ENCODE measurements at regions not wholly inside any gene's neighbourhood (a gene's known extent, or its start where the extent isn't known, plus 50 kb on each side); places are given as distances from the start of the nearest gene placed in this dataset.

GRCh38 chr1:101366513-101367215 is 129.8 kb downstream of the S1PR1 start:
- no peak for TF ChIP-seq EZH2 (IDR thresholded peaks at IDR 0.05; ENCODE audit: borderline replicate concordance, low read depth, low read length, poor library complexity, severe bottlenecking)
- TF ChIP-seq, protein P1, sequence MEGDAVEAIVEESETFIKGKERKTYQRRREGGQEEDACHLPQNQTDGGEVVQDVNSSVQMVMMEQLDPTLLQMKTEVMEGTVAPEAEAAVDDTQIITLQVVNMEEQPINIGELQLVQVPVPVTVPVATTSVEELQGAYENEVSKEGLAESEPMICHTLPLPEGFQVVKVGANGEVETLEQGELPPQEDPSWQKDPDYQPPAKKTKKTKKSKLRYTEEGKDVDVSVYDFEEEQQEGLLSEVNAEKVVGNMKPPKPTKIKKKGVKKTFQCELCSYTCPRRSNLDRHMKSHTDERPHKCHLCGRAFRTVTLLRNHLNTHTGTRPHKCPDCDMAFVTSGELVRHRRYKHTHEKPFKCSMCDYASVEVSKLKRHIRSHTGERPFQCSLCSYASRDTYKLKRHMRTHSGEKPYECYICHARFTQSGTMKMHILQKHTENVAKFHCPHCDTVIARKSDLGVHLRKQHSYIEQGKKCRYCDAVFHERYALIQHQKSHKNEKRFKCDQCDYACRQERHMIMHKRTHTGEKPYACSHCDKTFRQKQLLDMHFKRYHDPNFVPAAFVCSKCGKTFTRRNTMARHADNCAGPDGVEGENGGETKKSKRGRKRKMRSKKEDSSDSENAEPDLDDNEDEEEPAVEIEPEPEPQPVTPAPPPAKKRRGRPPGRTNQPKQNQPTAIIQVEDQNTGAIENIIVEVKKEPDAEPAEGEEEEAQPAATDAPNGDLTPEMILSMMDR (conservative IDR thresholded peaks at IDR 0.05; ENCODE audit: low read depth, low read length): no peak
- no peak for DNase-seq (ENCODE audit: low spot score)
- BruUV-seq (replicated peaks): no TSS peak
- intact Hi-C loops (cut with micrococcal nuclease; ENCODE audit: unreplicated experiment): no loop called here
- ChIA-PET POLR2A (ENCODE audit: low non-redundant PET) (no interaction called here), CTCF (interaction anchor here (1.2 kb wide), 1 partner anchor 9 kb away, joined by 5 read pairs; no protein-coding TSS in a partner anchor)
- Histone ChIP-seq H3K4me1 (ENCODE audit: insufficient read depth, low read length, poor library complexity, severe bottlenecking) (no peaks in the 10 kb centered on the region), H3K27ac (ENCODE audit: low read depth, low read length, poor library complexity, severe bottlenecking) (no peak overlapping the region), H3K4me3 (ENCODE audit: low read depth, low read length, poor library complexity, severe bottlenecking) (no peak overlapping the region), H3K9me3 (ENCODE audit: low read depth, low read length, poor library complexity, severe bottlenecking) (no peaks in the 10 kb centered on the region), H3K27me3 (replicated peaks; ENCODE audit: insufficient read depth, low read depth, low read length, poor library complexity) (no peaks in the 10 kb centered on the region), H3K36me3 (ENCODE audit: insufficient read depth, low read length, poor library complexity, severe bottlenecking) (no peaks in the 10 kb centered on the region)

DNA sequence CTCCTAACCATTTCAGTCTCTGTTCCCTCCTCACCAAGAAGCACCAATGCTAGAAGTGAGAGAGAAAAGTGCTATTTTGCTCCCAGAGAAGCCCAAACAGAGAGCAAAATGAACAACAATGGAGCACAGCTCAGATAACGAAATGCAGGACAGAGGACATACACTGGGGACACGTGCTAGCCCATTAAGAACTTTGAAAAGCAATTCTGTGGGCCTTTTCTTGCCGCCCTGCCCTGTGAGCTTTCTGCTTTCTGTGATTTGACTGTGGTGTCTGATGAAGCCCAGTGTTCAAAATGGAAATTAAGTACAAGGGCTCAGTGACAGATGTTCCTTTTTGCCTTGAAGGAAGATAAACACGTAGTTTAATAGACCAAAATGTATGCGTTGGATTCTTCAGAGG is 130.8 kb downstream of the S1PR1 start:
- H3K36me3 ChIP-seq (ENCODE audit: insufficient read depth, low read length, poor library complexity, severe bottlenecking): no peaks in the 10 kb centered on the region
- BruUV-seq (replicated peaks): no TSS peak
- no peak for TF ChIP-seq EZH2 (IDR thresholded peaks at IDR 0.05; ENCODE audit: borderline replicate concordance, low read depth, low read length, poor library complexity, severe bottlenecking)
- TF ChIP-seq, protein P1 (conservative IDR thresholded peaks at IDR 0.05; ENCODE audit: low read depth, low read length): no peak

DNA sequence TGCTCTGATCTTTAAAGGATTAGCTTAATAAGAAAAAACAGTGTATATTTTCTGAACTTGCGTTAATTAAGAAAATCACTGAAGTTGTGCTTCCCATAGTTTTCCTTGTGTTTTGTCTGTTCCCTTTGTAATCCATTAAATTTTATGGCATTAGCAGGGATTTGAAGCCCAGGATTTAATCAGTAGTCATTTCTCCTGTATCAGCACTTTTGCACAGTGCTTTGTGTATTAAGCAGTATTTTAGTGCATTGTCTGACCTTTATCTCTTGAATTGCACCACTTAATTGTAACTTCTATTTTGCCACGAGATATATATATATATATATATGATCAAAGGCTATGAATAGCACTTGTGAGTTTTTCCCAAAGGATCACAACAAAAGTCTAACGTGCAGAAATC is 133.7 kb downstream of the S1PR1 start:
- Histone ChIP-seq H3K36me3 (ENCODE audit: insufficient read depth, low read length, poor library complexity, severe bottlenecking) (no peaks in the 10 kb centered on the region), H3K9me3 (ENCODE audit: low read depth, low read length, poor library complexity, severe bottlenecking) (no peaks in the 10 kb centered on the region), H3K4me1 (ENCODE audit: insufficient read depth, low read length, poor library complexity, severe bottlenecking) (no peaks in the 10 kb centered on the region), H3K27me3 (replicated peaks; ENCODE audit: insufficient read depth, low read depth, low read length, poor library complexity) (no peaks in the 10 kb centered on the region), H3K4me3 (ENCODE audit: low read depth, low read length, poor library complexity, severe bottlenecking) (no peak overlapping the region), H3K27ac (ENCODE audit: low read depth, low read length, poor library complexity, severe bottlenecking) (no peak overlapping the region)
- TF ChIP-seq EZH2 (IDR thresholded peaks at IDR 0.05; ENCODE audit: borderline replicate concordance, low read depth, low read length, poor library complexity, severe bottlenecking): no peak
- TF ChIP-seq, protein P1 (conservative IDR thresholded peaks at IDR 0.05; ENCODE audit: low read depth, low read length): no peak
- no TSS peak for BruUV-seq (replicated peaks)
- no peak for DNase-seq (ENCODE audit: low spot score)
- intact Hi-C loops (cut with micrococcal nuclease; ENCODE audit: unreplicated experiment): no loop called here
- ChIA-PET POLR2A (ENCODE audit: low non-redundant PET) (no interaction called here), CTCF (no interaction called here)

More for the DNA sequence above, 130.8 kb downstream of the S1PR1 start:
- Histone ChIP-seq H3K9me3 (ENCODE audit: low read depth, low read length, poor library complexity, severe bottlenecking) (no peaks in the 10 kb centered on the region), H3K27me3 (replicated peaks; ENCODE audit: insufficient read depth, low read depth, low read length, poor library complexity) (no peaks in the 10 kb centered on the region), H3K27ac (ENCODE audit: low read depth, low read length, poor library complexity, severe bottlenecking) (no peak overlapping the region), H3K4me3 (ENCODE audit: low read depth, low read length, poor library complexity, severe bottlenecking) (no peak overlapping the region), H3K4me1 (ENCODE audit: insufficient read depth, low read length, poor library complexity, severe bottlenecking) (no peaks in the 10 kb centered on the region)
- CTCF ChIA-PET: no interaction called here
- POLR2A ChIA-PET (ENCODE audit: low non-redundant PET): no interaction called here
- intact Hi-C loops (cut with micrococcal nuclease; ENCODE audit: unreplicated experiment): no loop called here
- no peak for DNase-seq (ENCODE audit: low spot score)
